Testis (tissue), 2 donors: ENCODE measurements at regions not wholly inside any gene's neighbourhood (a gene's known extent, or its start where the extent isn't known, plus 50 kb on each side); places are given as distances from the start of the nearest gene placed in this dataset.

Source experiments
- DNase-seq: peaks from one replicate; pipeline ENCODE4 v3.0.0-alpha.2; 2019
- H3K27ac ChIP-seq, 2 donors: fragments of 200-600 bp; sonication (generic); one replicate each; pipeline ENCODE4 v1.5.1; 2019
- H3K27me3 ChIP-seq: fragments of 200-600 bp; sonication (generic); one replicate; pipeline ENCODE4 v1.5.1; 2019
- H3K36me3 ChIP-seq: fragments of 200-600 bp; sonication (generic); one replicate; pipeline ENCODE4 v1.5.1; 2017; ENCODE audit warnings: low read depth; ENCODE audit errors: missing control alignments
- H3K4me1 ChIP-seq: fragments of 200-600 bp; sonication (generic); one replicate; pipeline ENCODE4 v1.5.1; 2019
- H3K4me3 ChIP-seq, 2 donors: fragments of 200-600 bp; sonication (generic); one replicate each; pipeline ENCODE4 v1.5.1; 2017 to 2019
- H3K9me3 ChIP-seq: fragments of 200-600 bp; sonication (generic); one replicate; pipeline ENCODE4 v1.5.1; 2017
- CTCF ChIP-seq, 3 experiments: fragments of 450-650 bp in 2 of 3; fragments of 200-600 bp in 1 of 3; sonication (generic) in 1 of 3; IDR thresholded peaks; one replicate each; pipeline ENCODE4 v1.5.1; 2016 to 2019; ENCODE audit warnings: antibody characterized with exemption in 3 of 3, mild to moderate bottlenecking in 2 of 3, moderate library complexity in 1 of 3
- POLR2A ChIP-seq: fragments of 450-650 bp; IDR thresholded peaks from one replicate; pipeline ENCODE4 v1.6.1; 2017; ENCODE audit warnings: antibody characterized with exemption, mild to moderate bottlenecking, moderate library complexity
- whole genome bisulfite sequencing, 2 donors: methylation state at CpG; one replicate each; pipeline ENCODE4 v1.1.5; 2018; 5-methylcytosine and 5-hydroxymethylcytosine counted together
- intact Hi-C: fragments of 100-400 bp; cut with DNase I; formaldehyde crosslinking; loops from one replicate; pipeline ENCODE4 v1.15.1; 2023; ENCODE audit warnings: low total_unique reads

DNA sequence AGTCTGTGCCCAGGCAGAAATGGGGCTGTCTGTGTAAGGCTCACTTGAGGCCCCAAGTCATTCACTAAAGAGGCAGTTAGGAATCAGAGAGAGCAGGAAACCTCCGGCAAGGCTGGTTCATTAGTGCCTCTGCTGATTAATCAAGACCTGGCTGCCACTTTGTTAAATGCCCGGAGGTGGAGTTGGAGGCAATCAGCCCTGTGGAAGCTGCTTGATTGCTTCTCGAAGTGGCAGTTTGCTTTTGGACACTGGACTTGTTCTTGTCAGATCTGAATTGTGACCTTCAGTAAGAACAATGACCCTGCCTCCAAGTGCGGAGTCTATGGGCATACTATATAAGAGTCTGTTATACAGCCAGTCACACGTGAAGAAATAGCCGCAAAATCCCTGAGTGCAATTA lies 183.9 kb upstream of the LINC00305 start:
- no peaks in the 10 kb centered on the region for H3K36me3 ChIP-seq
- TF ChIP-seq CTCF (IDR thresholded peaks at IDR 0.05) (no peak), POLR2A (no peak)
- H3K27ac ChIP-seq = no peak overlapping the region
- no peaks in the 10 kb centered on the region for H3K27me3 ChIP-seq
- 74 to 82% methylated on average over 6 of the region's 6 CpGs for WGBS, 2 donors
- H3K9me3 ChIP-seq = no peaks in the 10 kb centered on the region
- no peak overlapping the region for H3K4me3 ChIP-seq
- H3K4me1 ChIP-seq = no peaks in the 10 kb centered on the region
- intact Hi-C loops = no loop called here
- no peak for DNase-seq

- Histone ChIP-seq H3K27me3 (no peaks in the 10 kb centered on the region), H3K9me3 (no peaks in the 10 kb centered on the region), H3K4me3 (no peak overlapping the region), H3K27ac (no peak overlapping the region), H3K36me3 (no peaks in the 10 kb centered on the region), H3K4me1 (no peaks in the 10 kb centered on the region)
- intact Hi-C loops = no loop called here
- 95 to 100% methylated on average over 1 of the region's 1 CpG for WGBS, 2 donors
- no peak for DNase-seq
- TF ChIP-seq CTCF (IDR thresholded peaks at IDR 0.05) (no peak), POLR2A (no peak)
Observed at GRCh38 chr18:64331419-64331818, 182.5 kb upstream of the LINC00305 start.

GRCh38 chr18:64330931-64331330 lies 182.0 kb upstream of the LINC00305 start:
- intact Hi-C loops = no loop called here
- no peaks in the 10 kb centered on the region for H3K9me3 ChIP-seq
- DNase-seq = no peak

DNA sequence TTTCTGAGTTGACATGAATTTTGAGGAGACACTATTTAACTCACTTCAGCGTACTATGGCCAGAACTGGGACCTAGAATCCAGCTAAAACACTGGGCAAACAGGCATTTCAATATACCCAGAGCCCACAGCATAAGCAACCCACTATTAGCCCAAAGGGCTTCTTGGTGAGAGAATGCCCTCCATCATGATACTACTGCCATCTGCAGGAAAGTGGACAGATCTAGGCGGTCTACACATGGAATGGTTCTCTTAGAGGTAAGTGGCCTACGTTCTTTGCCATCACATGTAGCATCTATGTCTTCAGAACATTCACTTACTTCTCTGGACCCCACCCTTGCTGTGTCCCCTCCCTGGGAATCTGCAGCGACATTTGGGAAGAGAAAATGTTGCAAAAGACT lies 181.3 kb upstream of the LINC00305 start:
- intact Hi-C loops = no loop called here
- DNase-seq = peak; percentile 26
- WGBS, 2 donors = 85 to 91% methylated on average over 4 of the region's 4 CpGs
- H3K27ac ChIP-seq = no peak overlapping the region
- no peaks in the 10 kb centered on the region for H3K27me3 ChIP-seq
- TF ChIP-seq CTCF (IDR thresholded peaks at IDR 0.05) (no peak), POLR2A (no peak)
- H3K4me1 ChIP-seq = no peaks in the 10 kb centered on the region
- no peak overlapping the region for H3K4me3 ChIP-seq
- no peaks in the 10 kb centered on the region for H3K36me3 ChIP-seq
- no peaks in the 10 kb centered on the region for H3K9me3 ChIP-seq

More at GRCh38 chr18:64330931-64331330, 182.0 kb upstream of the LINC00305 start:
- WGBS, 2 donors = 64 to 75% methylated on average over 6 of the region's 6 CpGs
- Histone ChIP-seq H3K27me3 (no peaks in the 10 kb centered on the region), H3K4me1 (no peaks in the 10 kb centered on the region), H3K36me3 (no peaks in the 10 kb centered on the region), H3K4me3 (no peak overlapping the region), H3K27ac (no peak overlapping the region)
- TF ChIP-seq POLR2A (no peak), CTCF (IDR thresholded peaks at IDR 0.05) (no peak)

GRCh38 chr18:64322189-64322588 lies 173.3 kb upstream of the LINC00305 start:
- intact Hi-C loops = no loop called here
- DNase-seq = no peak
- no peak overlapping the region for H3K4me3 ChIP-seq
- no peaks in the 10 kb centered on the region for H3K4me1 ChIP-seq
- WGBS, 2 donors = 71 to 87% methylated on average over 1 of the region's 1 CpG
- no peak overlapping the region for H3K27ac ChIP-seq
- TF ChIP-seq POLR2A (no peak), CTCF (IDR thresholded peaks at IDR 0.05) (no peak)
- no peaks in the 10 kb centered on the region for H3K27me3 ChIP-seq
- no peaks in the 10 kb centered on the region for H3K36me3 ChIP-seq
- H3K9me3 ChIP-seq = no peaks in the 10 kb centered on the region
